GM13976 (cell line): ENCODE measurements at regions not wholly inside any gene's neighbourhood (a gene's known extent, or its start where the extent isn't known, plus 50 kb on each side); places are given as distances from the start of the nearest gene placed in this dataset.

ENCODE experiments used
- DNase-seq: peaks from one replicate; pipeline ENCODE4 v3.0.0; 2012; ENCODE audit warnings: low spot score
- CTCF ChIP-seq: IDR thresholded peaks from 2 replicates; pipeline ENCODE4 v1.5.1; 2012; ENCODE audit warnings: borderline replicate concordance, mild to moderate bottlenecking; ENCODE audit not compliant: insufficient read depth; ENCODE audit errors: extremely low read depth, missing control alignments, control extremely low read depth
- in situ Hi-C: fragments of 300-500 bp; cut with MboI; formaldehyde crosslinking; loops from one replicate; pipeline ENCODE4 v1.12.0; 2022; ENCODE audit warnings: low sequenced_read_pairs, mixed read lengths, inconsistent platforms; ENCODE audit not compliant: unreplicated experiment

- DNase-seq, result peak; percentile 14
- in situ Hi-C loops, result no loop called here
- no peak for TF ChIP-seq CTCF
Observed at GRCh38 chr4:175927121-175927520, 115.1 kb upstream of the GPM6A start.

GRCh38 chr4:175929441-175929840 is 117.4 kb upstream of the GPM6A start:
- no peak for DNase-seq
- in situ Hi-C loops, result no loop called here
- TF ChIP-seq CTCF, result no peak

- DNase-seq, result no peak
- TF ChIP-seq CTCF, result no peak
- in situ Hi-C loops, result no loop called here
Observed at GRCh38 chr4:175929932-175930331, 117.9 kb upstream of the GPM6A start.

GRCh38 chr4:175930471-175930870 is 118.4 kb upstream of the GPM6A start:
- no peak for TF ChIP-seq CTCF
- DNase-seq, result no peak
- in situ Hi-C loops, result no loop called here

GRCh38 chr4:175932116-175932515 is 120.1 kb upstream of the GPM6A start:
- TF ChIP-seq CTCF, result no peak
- DNase-seq, result no peak
- in situ Hi-C loops, result no loop called here

GRCh38 chr4:175934506-175934905 is 122.4 kb upstream of the GPM6A start:
- in situ Hi-C loops, result no loop called here
- no peak for TF ChIP-seq CTCF
- DNase-seq, result no peak

- TF ChIP-seq CTCF, result no peak
- in situ Hi-C loops, result no loop called here
- DNase-seq, result no peak
Observed at GRCh38 chr4:175935016-175935661, 123.1 kb upstream of the GPM6A start.
